K562 (cell line): ENCODE measurements at regions not wholly inside any gene's neighbourhood (a gene's known extent, or its start where the extent isn't known, plus 50 kb on each side); places are given as distances from the start of the nearest gene placed in this dataset.
A peak's percentile ranks its signal among the peaks of the same experiment; 100 is the strongest.

Experiments used
- ARID3A ChIP-seq: IDR thresholded peaks from 2 replicates; pipeline ENCODE4 v1.6.1; 2012; ENCODE audit warnings: low read depth, low read length, improper control_type of control experiment, borderline replicate concordance
- CBFA2T3 ChIP-seq: fragments of 450-650 bp; IDR thresholded peaks from 2 replicates; pipeline ENCODE4 v1.6.1; 2017
- CHD2 ChIP-seq: IDR thresholded peaks from 2 replicates; pipeline ENCODE4 v1.6.1; 2011; ENCODE audit warnings: low read depth, low read length
- CTCF ChIP-seq, 3 experiments: IDR thresholded peaks in 2 of 3; conservative IDR thresholded peaks in 1 of 3; 2 replicates each; pipeline ENCODE4 v1.5.1; 2011 to 2012; ENCODE audit warnings: low read length in 3 of 3, mild to moderate bottlenecking in 3 of 3, control low read depth in 2 of 3, improper control_type of control experiment in 1 of 3, inconsistent platforms in 1 of 3, low read depth in 1 of 3, mixed read lengths in 1 of 3, moderate library complexity in 1 of 3; ENCODE audit not compliant: insufficient read depth in 2 of 3
- CXXC5 ChIP-seq: fragments of 250-450 bp; sonication (Bioruptor Pico); IDR thresholded peaks from 2 replicates; pipeline ENCODE4 v1.8.0; 2022; ENCODE audit warnings: inconsistent platforms, mild to moderate bottlenecking, moderate library complexity
- HINFP ChIP-seq: fragments of 450-650 bp; conservative IDR thresholded peaks from 2 replicates; pipeline ENCODE4 v1.6.1; 2016; ENCODE audit warnings: missing genetic modification characterization, low read depth, mild to moderate bottlenecking, control low read depth, missing compliant biosample characterization
- HLTF ChIP-seq: fragments of 450-650 bp; IDR thresholded peaks from 2 replicates; pipeline ENCODE4 v1.6.1; 2016
- HMGXB4 ChIP-seq: sonication (generic); formaldehyde crosslinking; IDR thresholded peaks from 2 replicates; pipeline ENCODE4 v1.8.1; 2023; ENCODE audit warnings: mild to moderate bottlenecking, missing genetic modification reagents
- IRF1 ChIP-seq: sonication (generic); formaldehyde crosslinking; IDR thresholded peaks from 2 replicates; pipeline ENCODE4 v1.8.0; 2022; ENCODE audit warnings: missing genetic modification reagents, mild to moderate bottlenecking, borderline replicate concordance
- KDM2B ChIP-seq: fragments of 250-450 bp; sonication (Bioruptor Pico); IDR thresholded peaks from 2 replicates; pipeline ENCODE4 v1.8.0; 2021; ENCODE audit warnings: mild to moderate bottlenecking, moderate library complexity
- MLLT1 ChIP-seq, 2 experiments: fragments of 450-650 bp; IDR thresholded peaks; 2 replicates each; pipeline ENCODE4 v1.6.1; 2016
- PHTF2 ChIP-seq: fragments of 250-450 bp; sonication (Bioruptor Pico); IDR thresholded peaks from 2 replicates; pipeline ENCODE4 v1.5.0; 2021; ENCODE audit warnings: mild to moderate bottlenecking
- SMARCB1 ChIP-seq: IDR thresholded peaks from 2 replicates; pipeline ENCODE4 v1.6.1; 2011; ENCODE audit warnings: improper control_type of control experiment, low read depth; ENCODE audit not compliant: insufficient read length
- SRF ChIP-seq, 2 experiments: fragments of 250-450, 450-650 bp in 1 of 2; sonication (Bioruptor Pico) in 1 of 2; sonication (generic) in 1 of 2; formaldehyde crosslinking; IDR thresholded peaks; 2 replicates each; pipeline versions ENCODE4 v1.5.0 to v1.5.1; 2020 to 2022; ENCODE audit warnings: mild to moderate bottlenecking in 1 of 2, missing genetic modification reagents in 1 of 2
- SRSF9 ChIP-seq: fragments of 200-400 bp; formaldehyde crosslinking; IDR thresholded peaks from 2 replicates; pipeline ENCODE4 v1.6.1; 2017; ENCODE audit warnings: low read depth, low read length, borderline replicate concordance
- TBL1XR1 ChIP-seq, 2 experiments: IDR thresholded peaks; 2 replicates each; pipeline ENCODE4 v1.6.1; 2012; ENCODE audit warnings: improper control_type of control experiment in 2 of 2, low read length in 2 of 2, mild to moderate bottlenecking in 1 of 2
- TRIM28 ChIP-seq: fragments of 450-650 bp; IDR thresholded peaks from 2 replicates; pipeline ENCODE4 v1.6.1; 2017
- ZBTB8A ChIP-seq: fragments of 450-650 bp; IDR thresholded peaks from 2 replicates; pipeline ENCODE4 v1.6.1; 2018; ENCODE audit warnings: mild to moderate bottlenecking, moderate library complexity; ENCODE audit not compliant: partially characterized antibody
- ZNF212 ChIP-seq: fragments of 450-650 bp; formaldehyde crosslinking; IDR thresholded peaks from 2 replicates; pipeline ENCODE4 v1.4.0; 2020; ENCODE audit warnings: mild to moderate bottlenecking
- ZNF253 ChIP-seq: fragments of 250-450 bp; sonication (Bioruptor Pico); conservative IDR thresholded peaks from 2 replicates; pipeline ENCODE4 v1.6.1; 2021; ENCODE audit warnings: mild to moderate bottlenecking
- ZNF347 ChIP-seq: fragments of 450-650 bp; formaldehyde crosslinking; IDR thresholded peaks from 2 replicates; pipeline ENCODE4 v1.4.0; 2020; ENCODE audit warnings: low read depth, mild to moderate bottlenecking, moderate library complexity

- TF ChIP-seq IRF1 (CRISPR knock-in tag) (no peak), ZBTB8A (no peak), TBL1XR1 (IDR thresholded peaks at IDR 0.05; ENCODE audit: low read length in 2 of 2) (no peak), ZNF347 (no peak), HINFP (tag) (no peak), MLLT1 (IDR thresholded peaks at IDR 0.05) (0 out of 4 replicates have a peak, but pooled peaks of 1 of the 2 experiments have one; percentile 37), HLTF (no peak), ARID3A (no peak), CHD2 (no peak), ZNF212 (CRISPR knock-in tag) (no peak), CXXC5 (CRISPR knock-in tag) (peak; percentile 74), CTCF (IDR thresholded peaks at IDR 0.05 in 2 of 3, conservative IDR thresholded peaks at IDR 0.05 in 1 of 3; ENCODE audit: insufficient read depth in 2 of 3, low read depth in 1 of 3, low read length in 3 of 3) (no peak), SRSF9 (no peak), TRIM28 (no peak), CBFA2T3 (peak; percentile 46; the same call in 1 of the 2 replicates), ZNF253 (CRISPR knock-in tag) (no peak), KDM2B (CRISPR knock-in tag) (no peak), PHTF2 (CRISPR knock-in tag) (no peak), SRF (CRISPR knock-in tag; IDR thresholded peaks at IDR 0.05) (no peak), HMGXB4 (CRISPR knock-in tag) (no peak), SMARCB1 (no peak)
These were observed 336.6 kb downstream of the DSC3 start (continued) for GRCh38 chr18:30705943-30706342.
